Astrocyte of the cerebellum (primary cell): ENCODE measurements at regions not wholly inside any gene's neighbourhood (a gene's known extent, or its start where the extent isn't known, plus 50 kb on each side); places are given as distances from the start of the nearest gene placed in this dataset.

Source experiments
- DNase-seq: peaks from one replicate; pipeline ENCODE4 v3.0.0-alpha.2; 2011; ENCODE audit warnings: low read depth
- H3K4me3 ChIP-seq: 2 replicates; pipeline ENCODE4 v1.5.1; 2011; ENCODE audit warnings: mild to moderate bottlenecking, low read depth, low read length, moderate library complexity
- CTCF ChIP-seq: IDR thresholded peaks from 2 replicates; pipeline ENCODE4 v1.5.1; 2012; ENCODE audit warnings: low read length, low read depth, moderate library complexity, mild to moderate bottlenecking; ENCODE audit errors: missing control alignments
- in situ Hi-C: cut with HindIII; loops from 2 replicates; pipeline ENCODE4 v1.10.0; 2017; ENCODE audit warnings: low sequenced_read_pairs

- no peak overlapping the region for H3K4me3 ChIP-seq
- no peak for TF ChIP-seq CTCF
- in situ Hi-C loops: no loop called here
- no peak for DNase-seq
Observed at GRCh38 chrX:69051901-69052300, 113.4 kb downstream of the PJA1 start.

- TF ChIP-seq CTCF: no peak
- no peak overlapping the region for H3K4me3 ChIP-seq
- no peak for DNase-seq
- in situ Hi-C loops: no loop called here
Observed at GRCh38 chrX:69050051-69050765, 115.0 kb downstream of the PJA1 start.

GRCh38 chrX:69046996-69047490 lies 118.2 kb downstream of the PJA1 start:
- in situ Hi-C loops: no loop called here
- TF ChIP-seq CTCF: no peak
- no peak overlapping the region for H3K4me3 ChIP-seq
- DNase-seq: no peak

GRCh38 chrX:69045616-69046345 lies 119.5 kb downstream of the PJA1 start:
- H3K4me3 ChIP-seq: no peak overlapping the region
- no peak for DNase-seq
- in situ Hi-C loops: no loop called here
- no peak for TF ChIP-seq CTCF

- no peak overlapping the region for H3K4me3 ChIP-seq
- TF ChIP-seq CTCF: no peak
- DNase-seq: no peak
- in situ Hi-C loops: no loop called here
Observed at GRCh38 chrX:69038816-69039215, 126.4 kb downstream of the PJA1 start.

GRCh38 chrX:69038188-69038587 lies 127.1 kb downstream of the PJA1 start:
- no peak for DNase-seq
- in situ Hi-C loops: no loop called here
- TF ChIP-seq CTCF: no peak
- H3K4me3 ChIP-seq: no peak overlapping the region
